Activated T-helper 17 cell treated with anti-CD3 and anti-CD28 coated beads, Interleukin-2, amount 50 U/mL, for 72 hours (primary cell): ENCODE measurements at regions not wholly inside any gene's neighbourhood (a gene's known extent, or its start where the extent isn't known, plus 50 kb on each side); places are given as distances from the start of the nearest gene placed in this dataset.

ENCODE experiments used
- ATAC-seq: fragments of 150-1000 bp; cut with Tn5 transposase; replicated peaks from 2 replicates; pipeline ENCODE4 v1.10.0; 2021; ENCODE audit warnings: mild to moderate bottlenecking, moderate library complexity
- H3K27ac Mint-ChIP-seq: one replicate; pipeline ENCODE4 v1.8.0; 2022; ENCODE audit warnings: mixed read lengths
- H3K27me3 Mint-ChIP-seq: one replicate; pipeline ENCODE4 v1.8.0; 2022; ENCODE audit warnings: mixed read lengths
- H3K36me3 Mint-ChIP-seq: one replicate; pipeline ENCODE4 v1.8.0; 2022; ENCODE audit warnings: low read depth, mild to moderate bottlenecking, mixed read lengths
- H3K4me1 Mint-ChIP-seq: one replicate; pipeline ENCODE4 v1.8.0; 2022; ENCODE audit warnings: mixed read lengths
- H3K4me3 Mint-ChIP-seq: one replicate; pipeline ENCODE4 v1.8.0; 2022; ENCODE audit warnings: mild to moderate bottlenecking, mixed read lengths
- H3K9me3 Mint-ChIP-seq: one replicate; pipeline ENCODE4 v1.8.0; 2022; ENCODE audit warnings: mixed read lengths

DNA sequence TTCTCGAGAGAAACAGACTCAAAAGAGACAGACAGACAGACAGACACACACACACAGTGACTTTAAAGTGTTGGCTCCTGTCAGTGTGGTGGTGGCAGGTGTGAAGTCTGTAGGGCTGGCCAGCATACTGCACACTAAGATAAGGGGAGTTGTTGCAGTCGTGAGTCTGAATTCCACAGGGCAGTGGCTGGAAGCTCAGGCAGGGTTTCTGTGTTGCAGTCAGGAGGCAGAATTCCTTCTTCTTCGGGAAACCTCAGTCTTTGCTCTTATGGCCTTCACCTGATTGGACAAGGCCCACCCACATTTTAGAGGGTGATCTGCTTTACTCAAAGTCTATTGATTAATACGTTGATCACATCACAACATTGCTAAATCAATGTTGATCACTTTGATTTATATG is 478.4 kb upstream of the HS6ST1 start:
- no peaks in the 10 kb centered on the region for H3K9me3 Mint-ChIP-seq
- H3K4me1 Mint-ChIP-seq: no peaks in the 10 kb centered on the region
- no peaks in the 10 kb centered on the region for H3K27me3 Mint-ChIP-seq
- H3K36me3 Mint-ChIP-seq: no peaks in the 10 kb centered on the region
- ATAC-seq: no peak
- H3K4me3 Mint-ChIP-seq: no peak overlapping the region
- no peak overlapping the region for H3K27ac Mint-ChIP-seq

- H3K36me3 Mint-ChIP-seq: no peaks in the 10 kb centered on the region
- H3K27ac Mint-ChIP-seq: no peak overlapping the region
- ATAC-seq: no peak
- H3K27me3 Mint-ChIP-seq: no peaks in the 10 kb centered on the region
- H3K4me3 Mint-ChIP-seq: no peak overlapping the region
- no peaks in the 10 kb centered on the region for H3K4me1 Mint-ChIP-seq
- H3K9me3 Mint-ChIP-seq: no peaks in the 10 kb centered on the region
Measured at GRCh38 chr2:128797533-128797932, 478.9 kb upstream of the HS6ST1 start.

DNA sequence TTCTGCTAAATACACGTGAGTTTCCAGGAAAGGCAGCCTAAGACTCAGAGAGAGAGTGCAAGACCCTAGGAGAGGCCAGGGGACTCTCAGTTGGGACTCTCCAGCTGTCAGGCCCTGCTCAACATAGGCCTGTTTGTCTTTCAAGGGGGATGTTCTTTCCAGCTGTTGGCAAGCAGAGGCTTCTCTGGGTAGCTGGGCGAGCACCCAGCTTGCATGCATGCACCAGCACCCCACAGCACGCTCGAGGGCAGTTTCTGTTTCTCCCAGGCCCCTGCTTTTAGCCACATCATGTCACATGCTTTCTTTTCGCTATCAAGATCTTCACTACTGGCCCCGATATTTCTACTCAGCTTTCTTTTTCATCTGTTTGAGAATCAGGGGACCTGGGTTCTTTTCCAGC is 479.3 kb upstream of the HS6ST1 start:
- Mint-ChIP-seq H3K4me1 (no peaks in the 10 kb centered on the region), H3K9me3 (no peaks in the 10 kb centered on the region), H3K4me3 (no peak overlapping the region), H3K27ac (no peak overlapping the region), H3K27me3 (no peaks in the 10 kb centered on the region), H3K36me3 (no peaks in the 10 kb centered on the region)
- ATAC-seq: no peak

DNA sequence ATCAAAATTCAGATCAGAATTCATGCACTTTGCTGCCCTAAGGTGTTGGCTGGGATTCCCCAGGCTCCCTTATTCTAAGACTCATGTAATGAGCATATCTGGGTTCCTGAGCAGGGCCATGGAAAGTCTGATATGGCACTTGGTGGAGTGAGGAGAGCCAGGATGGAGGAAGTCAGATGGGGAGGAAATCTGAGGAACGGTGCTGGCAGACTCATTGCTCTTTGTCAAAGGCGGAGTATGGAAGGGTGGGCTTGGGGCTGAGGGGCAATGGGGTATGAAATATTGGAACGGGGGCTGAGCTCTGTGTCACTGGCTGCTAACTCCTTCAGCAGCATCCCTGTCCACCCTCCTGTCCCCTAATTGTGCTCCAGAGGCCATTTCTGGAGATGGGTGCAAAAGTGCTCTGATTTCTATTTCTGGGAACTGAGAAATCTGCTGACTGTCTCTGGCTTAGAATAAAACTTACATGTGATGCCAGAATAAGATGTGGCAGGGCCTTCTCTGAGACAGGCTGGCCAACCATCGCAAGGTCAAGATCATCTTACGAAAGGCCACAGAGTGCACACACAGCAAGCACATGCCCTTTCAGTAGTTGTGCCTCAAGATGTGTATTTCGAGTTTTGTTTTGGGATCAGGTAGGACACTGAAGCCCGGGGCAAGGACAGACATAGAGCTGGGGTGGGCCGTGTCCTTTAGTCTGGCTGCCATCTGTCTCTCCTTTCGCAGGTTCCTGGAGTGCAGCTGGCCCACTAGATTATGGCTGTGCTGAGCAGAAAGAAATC is 480.0 kb upstream of the HS6ST1 start:
- Mint-ChIP-seq H3K36me3 (no peaks in the 10 kb centered on the region), H3K4me3 (no peak overlapping the region), H3K4me1 (no peaks in the 10 kb centered on the region), H3K27me3 (no peaks in the 10 kb centered on the region), H3K9me3 (no peaks in the 10 kb centered on the region), H3K27ac (no peak overlapping the region)
- ATAC-seq: no peak

DNA sequence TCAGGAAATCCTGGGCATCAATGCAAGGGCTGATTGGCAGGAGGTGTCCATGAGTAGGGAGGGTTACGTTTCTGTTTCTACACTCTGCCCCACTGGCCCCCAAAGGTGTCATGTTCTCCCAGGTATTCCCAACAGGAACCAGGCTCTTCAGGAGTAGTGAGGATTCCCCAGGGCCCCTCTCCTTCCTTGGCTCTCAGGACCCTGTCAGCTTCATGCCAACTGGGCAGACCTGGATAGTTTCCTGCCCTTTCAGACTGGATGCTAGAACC is 480.6 kb upstream of the HS6ST1 start:
- no peaks in the 10 kb centered on the region for H3K27me3 Mint-ChIP-seq
- H3K36me3 Mint-ChIP-seq: no peaks in the 10 kb centered on the region
- no peak overlapping the region for H3K27ac Mint-ChIP-seq
- no peak overlapping the region for H3K4me3 Mint-ChIP-seq
- no peaks in the 10 kb centered on the region for H3K9me3 Mint-ChIP-seq
- no peak for ATAC-seq
- H3K4me1 Mint-ChIP-seq: no peaks in the 10 kb centered on the region

DNA sequence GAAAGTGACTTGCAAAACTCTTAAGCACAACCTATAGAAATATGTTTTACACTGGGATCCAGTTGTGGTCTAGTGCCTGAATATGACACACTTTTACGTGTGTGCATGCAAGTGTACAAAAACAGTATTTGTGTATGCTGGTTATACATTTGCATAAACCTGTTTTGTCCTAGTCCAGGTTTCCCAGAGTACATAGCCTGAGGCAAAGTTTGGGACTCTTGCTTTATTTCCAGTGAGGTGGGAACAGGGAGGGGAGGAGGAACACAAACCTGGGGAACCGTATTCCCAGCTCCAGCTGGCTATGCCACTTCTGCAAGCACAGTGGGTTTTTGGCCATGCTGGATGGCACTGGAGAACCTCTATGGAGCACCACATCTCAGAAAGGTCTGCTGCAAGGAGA is 481.1 kb upstream of the HS6ST1 start:
- Mint-ChIP-seq H3K4me1 (no peaks in the 10 kb centered on the region), H3K9me3 (no peaks in the 10 kb centered on the region), H3K36me3 (no peaks in the 10 kb centered on the region), H3K27ac (no peak overlapping the region), H3K4me3 (no peak overlapping the region), H3K27me3 (no peaks in the 10 kb centered on the region)
- ATAC-seq: no peak

- H3K27ac Mint-ChIP-seq: no peak overlapping the region
- no peaks in the 10 kb centered on the region for H3K4me1 Mint-ChIP-seq
- ATAC-seq: no peak
- no peaks in the 10 kb centered on the region for H3K36me3 Mint-ChIP-seq
- no peaks in the 10 kb centered on the region for H3K27me3 Mint-ChIP-seq
- H3K9me3 Mint-ChIP-seq: no peaks in the 10 kb centered on the region
- no peak overlapping the region for H3K4me3 Mint-ChIP-seq
Measured at GRCh38 chr2:128801576-128801975, 482.9 kb upstream of the HS6ST1 start.

DNA sequence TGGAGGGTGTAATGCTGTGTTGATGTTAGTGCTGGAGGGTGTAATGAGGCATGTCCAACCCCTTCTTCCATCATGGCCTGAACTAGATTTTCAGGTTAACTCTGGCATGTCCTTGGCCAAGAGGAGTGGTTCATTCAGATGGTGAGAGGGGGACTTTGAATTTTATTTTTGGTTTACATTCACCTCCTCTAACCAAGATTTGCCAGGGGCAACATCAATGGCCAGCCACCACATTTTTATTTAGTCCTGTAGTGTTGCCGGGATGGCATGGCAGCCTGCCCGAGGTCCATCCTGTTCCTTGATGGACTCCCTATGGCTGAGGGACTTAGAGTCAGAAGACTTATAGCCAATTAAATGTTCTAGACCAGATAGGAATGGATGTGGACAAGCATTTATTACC is 484.6 kb upstream of the HS6ST1 start:
- H3K27ac Mint-ChIP-seq: no peak overlapping the region
- no peak overlapping the region for H3K4me3 Mint-ChIP-seq
- ATAC-seq: no peak
- no peaks in the 10 kb centered on the region for H3K36me3 Mint-ChIP-seq
- H3K4me1 Mint-ChIP-seq: no peaks in the 10 kb centered on the region
- H3K9me3 Mint-ChIP-seq: no peaks in the 10 kb centered on the region
- H3K27me3 Mint-ChIP-seq: no peaks in the 10 kb centered on the region

GRCh38 chr2:128805237-128805636 is 486.6 kb upstream of the HS6ST1 start:
- no peaks in the 10 kb centered on the region for H3K27me3 Mint-ChIP-seq
- no peak for ATAC-seq
- H3K9me3 Mint-ChIP-seq: no peaks in the 10 kb centered on the region
- H3K4me3 Mint-ChIP-seq: no peak overlapping the region
- H3K4me1 Mint-ChIP-seq: no peaks in the 10 kb centered on the region
- H3K27ac Mint-ChIP-seq: no peak overlapping the region
- H3K36me3 Mint-ChIP-seq: no peaks in the 10 kb centered on the region

DNA sequence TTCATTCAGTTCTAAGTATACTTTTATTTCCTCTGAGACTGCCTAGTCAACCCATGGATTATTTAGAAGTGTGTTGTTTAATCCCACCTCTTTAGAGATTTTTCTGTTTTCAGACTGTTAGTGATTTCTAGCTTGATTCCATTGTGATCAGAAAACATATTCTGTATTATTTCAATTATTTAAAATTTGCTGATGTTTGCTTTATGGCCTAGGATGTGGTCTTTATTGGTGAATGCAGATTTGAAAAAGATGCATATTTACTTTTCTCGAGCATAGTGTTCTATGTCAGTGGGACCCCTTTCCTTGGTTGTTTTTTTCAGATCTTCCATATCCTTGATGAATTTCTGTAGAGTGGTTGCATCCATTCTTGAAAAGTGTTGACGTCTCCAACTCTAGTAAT is 487.2 kb upstream of the HS6ST1 start:
- H3K36me3 Mint-ChIP-seq: no peaks in the 10 kb centered on the region
- no peaks in the 10 kb centered on the region for H3K27me3 Mint-ChIP-seq
- no peaks in the 10 kb centered on the region for H3K4me1 Mint-ChIP-seq
- no peak overlapping the region for H3K4me3 Mint-ChIP-seq
- no peak overlapping the region for H3K27ac Mint-ChIP-seq
- H3K9me3 Mint-ChIP-seq: no peaks in the 10 kb centered on the region
- no peak for ATAC-seq

DNA sequence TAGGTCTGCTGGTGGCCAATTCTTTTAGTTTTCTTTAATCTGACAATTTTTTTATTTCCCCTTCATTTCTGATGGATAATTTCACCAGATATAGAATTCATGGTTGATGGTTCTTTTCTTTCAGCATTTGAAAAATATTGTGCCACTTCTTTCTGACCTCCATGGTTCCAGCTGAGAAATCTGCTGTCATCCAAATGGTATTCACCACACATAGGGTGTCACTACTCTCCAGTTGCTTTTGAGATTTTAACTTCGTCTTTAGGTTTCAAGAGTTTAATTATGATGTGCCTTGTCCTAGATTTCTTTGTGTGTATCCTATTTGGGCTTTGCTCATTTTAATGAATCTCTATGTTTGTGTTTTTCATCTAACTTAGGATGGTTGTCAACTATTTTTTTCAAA is 488.6 kb upstream of the HS6ST1 start:
- Mint-ChIP-seq H3K36me3 (no peaks in the 10 kb centered on the region), H3K27ac (no peak overlapping the region), H3K27me3 (no peaks in the 10 kb centered on the region), H3K9me3 (no peaks in the 10 kb centered on the region), H3K4me3 (no peak overlapping the region), H3K4me1 (no peaks in the 10 kb centered on the region)
- ATAC-seq: no peak

GRCh38 chr2:128808462-128809258 is 490.0 kb upstream of the HS6ST1 start:
- Mint-ChIP-seq H3K9me3 (no peaks in the 10 kb centered on the region), H3K4me1 (no peaks in the 10 kb centered on the region), H3K4me3 (no peak overlapping the region), H3K27ac (no peak overlapping the region), H3K36me3 (no peaks in the 10 kb centered on the region), H3K27me3 (peaks cover 5% of the 10 kb centered on the region)
- no peak for ATAC-seq

DNA sequence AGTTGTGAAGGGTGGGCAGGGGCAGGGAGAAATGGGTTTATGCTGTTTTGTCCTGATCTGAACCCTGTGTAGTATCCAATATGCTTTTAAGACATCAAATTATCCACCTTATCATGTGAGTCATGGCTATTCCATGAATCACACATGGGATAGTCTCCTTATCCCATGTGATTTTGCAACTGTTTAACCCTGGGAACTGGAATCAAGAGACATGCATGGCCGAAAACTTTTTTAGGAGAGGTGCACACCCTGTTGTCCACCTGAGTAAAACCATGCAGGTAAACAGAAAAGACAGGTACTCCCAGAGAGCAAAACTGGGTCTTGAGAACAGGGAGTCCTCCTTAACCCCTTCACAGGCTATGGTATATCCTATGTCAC is 490.6 kb upstream of the HS6ST1 start:
- peaks cover 7% of the 10 kb centered on the region for H3K27me3 Mint-ChIP-seq
- no peaks in the 10 kb centered on the region for H3K36me3 Mint-ChIP-seq
- H3K4me3 Mint-ChIP-seq: no peak overlapping the region
- H3K4me1 Mint-ChIP-seq: no peaks in the 10 kb centered on the region
- no peak overlapping the region for H3K27ac Mint-ChIP-seq
- ATAC-seq: no peak
- H3K9me3 Mint-ChIP-seq: no peaks in the 10 kb centered on the region

DNA sequence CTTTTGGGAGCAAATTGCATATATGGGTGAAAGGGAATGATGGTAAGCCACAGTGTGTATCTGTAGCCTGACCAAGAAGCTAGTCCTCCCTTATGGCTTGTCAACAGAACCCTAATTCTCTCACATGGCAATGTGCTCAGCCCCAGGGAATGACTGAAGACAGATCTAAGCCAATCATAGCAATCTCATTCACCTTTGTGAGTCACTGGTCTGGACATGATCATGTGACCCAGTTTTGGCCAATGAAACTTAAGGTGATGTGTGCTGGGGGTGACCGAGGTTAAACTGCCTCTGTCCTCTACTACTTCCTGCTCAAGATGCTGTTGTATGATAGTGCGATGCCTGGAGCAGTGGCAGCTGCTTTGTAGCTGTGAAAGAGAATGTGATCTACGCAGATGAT is 491.2 kb upstream of the HS6ST1 start:
- ATAC-seq: no peak
- H3K36me3 Mint-ChIP-seq: no peaks in the 10 kb centered on the region
- no peak overlapping the region for H3K27ac Mint-ChIP-seq
- no peaks in the 10 kb centered on the region for H3K9me3 Mint-ChIP-seq
- H3K27me3 Mint-ChIP-seq: peaks cover 7% of the 10 kb centered on the region
- no peak overlapping the region for H3K4me3 Mint-ChIP-seq
- H3K4me1 Mint-ChIP-seq: no peaks in the 10 kb centered on the region

DNA sequence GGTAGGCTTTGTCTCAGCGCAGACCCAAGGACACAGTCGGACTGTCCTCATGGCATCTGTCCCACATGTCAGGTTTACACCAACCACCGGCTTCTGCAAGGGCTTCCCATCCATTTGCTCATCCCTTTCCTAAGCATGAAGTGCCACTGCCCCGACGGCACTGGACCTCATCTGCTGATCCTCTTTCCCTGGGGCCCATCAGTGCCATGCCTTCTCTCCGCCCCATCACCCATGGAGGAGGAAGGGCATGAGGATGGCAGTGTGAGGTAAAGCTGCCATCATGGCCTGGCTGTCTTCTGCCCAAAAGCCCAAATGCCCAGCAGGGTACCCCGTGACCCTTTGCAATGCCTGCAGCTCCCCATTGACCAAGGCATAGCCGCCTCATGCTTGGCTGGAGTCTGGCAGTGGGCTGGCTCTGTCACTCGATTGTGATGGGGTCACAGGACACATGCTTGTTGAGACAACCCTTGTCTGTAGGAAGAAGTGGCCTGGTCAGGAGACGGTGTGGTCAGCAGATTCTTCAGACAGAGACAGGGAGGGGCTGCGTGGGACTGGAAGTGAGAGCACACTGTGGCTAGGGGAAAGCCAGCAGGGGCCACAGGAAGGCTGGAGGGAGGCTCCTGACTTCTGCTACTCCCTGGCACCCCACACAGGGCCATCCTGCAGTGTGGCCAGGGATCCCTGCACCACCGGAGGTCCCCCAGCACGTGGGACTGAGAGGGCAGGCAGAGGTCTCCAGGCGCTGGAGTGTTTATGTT is 493.7 kb upstream of the HS6ST1 start:
- Mint-ChIP-seq H3K36me3 (no peaks in the 10 kb centered on the region), H3K4me3 (no peak overlapping the region), H3K27me3 (peaks cover 7% of the 10 kb centered on the region), H3K4me1 (no peaks in the 10 kb centered on the region), H3K27ac (no peak overlapping the region), H3K9me3 (no peaks in the 10 kb centered on the region)
- no peak for ATAC-seq
